Forelimb muscle (tissue), 1 donor: ENCODE measurements at regions not wholly inside any gene's neighbourhood (a gene's known extent, or its start where the extent isn't known, plus 50 kb on each side); places are given as distances from the start of the nearest gene placed in this dataset.
"Not testable (repeated sequence)": the region's sequence is repeated elsewhere in the genome, so short reads cannot be mapped to it uniquely, and the experiment has no call there.

Experiments
- DNase-seq: peaks from one replicate; pipeline ENCODE4 v3.0.0-alpha.2; 2013; ENCODE audit warnings: low read depth

GRCh38 chr10:60517805-60518204 lies 128.1 kb upstream of the ANK3 start:
- no peak for DNase-seq

GRCh38 chr10:60513281-60513680 lies 123.6 kb upstream of the ANK3 start:
- no peak for DNase-seq

- no peak for DNase-seq
These were observed 122.0 kb upstream of the ANK3 start for GRCh38 chr10:60511477-60512229.

- DNase-seq: no peak
These were observed 119.2 kb upstream of the ANK3 start for GRCh38 chr10:60508831-60509230.

- peak; percentile 44 for DNase-seq
These were observed 118.4 kb upstream of the ANK3 start for GRCh38 chr10:60508037-60508436.

GRCh38 chr10:60502621-60503020 lies 112.9 kb upstream of the ANK3 start:
- DNase-seq: no peak

- DNase-seq: no peak
These were observed 109.3 kb upstream of the ANK3 start for GRCh38 chr10:60498985-60499384.

- no peak for DNase-seq
These were observed 107.7 kb upstream of the ANK3 start for GRCh38 chr10:60497364-60497763.

- no peak for DNase-seq
These were observed 106.5 kb upstream of the ANK3 start for GRCh38 chr10:60496181-60496580.

- no peak for DNase-seq
These were observed 105.8 kb upstream of the ANK3 start for GRCh38 chr10:60495338-60496055.

GRCh38 chr10:60494774-60495173 lies 105.1 kb upstream of the ANK3 start:
- DNase-seq: no peak

- DNase-seq: no peak
These were observed 101.5 kb upstream of the ANK3 start for GRCh38 chr10:60491162-60491561.

GRCh38 chr10:60490013-60490412 lies 100.3 kb upstream of the ANK3 start:
- DNase-seq: no peak

- DNase-seq: no peak
These were observed 98.5 kb upstream of the ANK3 start for GRCh38 chr10:60488111-60488669.

GRCh38 chr10:60487543-60487942 lies 97.9 kb upstream of the ANK3 start:
- DNase-seq: no peak

- DNase-seq: no peak
These were observed 95.3 kb upstream of the ANK3 start for GRCh38 chr10:60485025-60485424.

GRCh38 chr10:60480865-60481563 lies 91.3 kb upstream of the ANK3 start:
- peak; percentile 19 for DNase-seq

GRCh38 chr10:60479305-60480020 lies 89.8 kb upstream of the ANK3 start:
- no peak for DNase-seq

GRCh38 chr10:60476451-60476850 lies 86.8 kb upstream of the ANK3 start:
- no peak for DNase-seq

- no peak for DNase-seq
These were observed 83.9 kb upstream of the ANK3 start for GRCh38 chr10:60473557-60473956.

- DNase-seq: no peak
These were observed 80.4 kb upstream of the ANK3 start for GRCh38 chr10:60470091-60470490.

GRCh38 chr10:60469147-60469546 lies 79.5 kb upstream of the ANK3 start:
- not testable (repeated sequence) for DNase-seq
